ENCODE measurements at regions not wholly inside any gene's neighbourhood (a gene's known extent, or its start where the extent isn't known, plus 50 kb on each side); places are given as distances from the start of the nearest gene placed in this dataset.
A peak's percentile ranks its signal among the peaks of the same experiment; 100 is the strongest.
"Not testable (repeated sequence)": the region's sequence is repeated elsewhere in the genome, so short reads cannot be mapped to it uniquely, and the experiment has no call there.

- DNase-seq, result peak in 1 of 3 donors; percentile 22
Observed at GRCh38 chr6:84581494-84582259, 182.7 kb downstream of the TBX18 start.

DNA sequence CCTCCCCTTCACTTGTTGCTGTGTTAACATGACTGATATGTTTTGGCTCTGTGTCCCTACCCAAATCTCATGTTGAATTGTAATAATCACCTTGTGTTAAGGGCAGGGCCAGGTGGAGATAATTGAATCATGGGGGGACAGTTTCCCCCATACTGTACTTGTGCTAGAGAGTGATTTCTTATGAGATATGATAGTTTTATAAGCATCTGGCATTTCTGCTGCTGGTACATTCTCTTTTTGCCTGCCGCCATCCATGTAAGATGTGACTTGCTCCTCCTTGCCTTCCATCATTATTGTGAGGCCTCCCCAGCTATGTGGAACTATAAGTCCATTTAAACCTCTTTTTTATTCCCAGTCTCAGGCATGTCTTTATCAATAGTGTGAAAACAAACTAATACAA, 185.0 kb downstream of the TBX18 start:
- DNase-seq, result no peak

- DNase-seq, result no peak
Observed at GRCh38 chr6:84576029-84576428, 188.4 kb downstream of the TBX18 start.

GRCh38 chr6:84575264-84575663, 189.1 kb downstream of the TBX18 start:
- peak in 1 of 3 donors; percentile 50 for DNase-seq

- DNase-seq, result no peak
Observed at GRCh38 chr6:84569882-84570281, 194.5 kb downstream of the TBX18 start.

DNA sequence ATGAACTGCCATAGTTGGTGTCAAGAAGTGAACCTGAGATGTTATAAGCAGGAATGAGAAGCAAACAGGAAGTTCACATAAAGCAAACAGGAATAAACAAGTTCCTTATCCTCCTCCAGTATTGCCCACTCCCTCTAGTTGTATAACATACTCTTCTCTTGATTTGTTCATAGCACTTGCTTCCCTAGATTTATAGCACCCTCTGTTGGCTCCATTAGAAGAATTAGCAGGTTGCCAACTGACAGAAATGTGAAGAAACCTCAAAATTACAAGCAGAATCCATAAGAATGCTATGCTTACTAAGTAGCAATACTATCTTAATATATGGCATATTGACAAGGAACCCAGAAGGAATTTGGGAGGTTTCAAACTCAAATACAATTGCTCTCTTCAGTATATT, 195.4 kb downstream of the TBX18 start:
- no peak for DNase-seq

DNA sequence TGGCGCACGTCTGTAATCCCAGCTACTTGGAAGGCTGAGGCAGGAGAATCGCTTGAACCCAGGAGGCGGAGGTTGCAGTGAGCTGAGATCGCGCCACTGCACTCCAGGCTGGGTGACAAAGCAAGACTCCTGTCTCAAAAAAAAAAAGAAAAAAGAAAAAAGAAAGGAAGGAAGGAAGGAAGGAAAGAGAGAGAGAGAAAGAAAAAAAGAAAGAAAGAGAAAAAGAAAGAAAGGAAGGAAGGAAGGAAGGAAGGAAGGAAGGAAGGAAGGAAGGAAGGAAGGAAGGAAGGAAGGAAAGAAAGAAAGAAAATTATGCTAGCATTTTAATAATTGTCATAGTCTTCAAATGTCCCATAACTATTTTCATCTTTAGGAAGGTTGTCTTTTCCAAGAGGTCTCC, 198.7 kb downstream of the TBX18 start:
- DNase-seq, result not testable (repeated sequence)

GRCh38 chr6:84560436-84561390, 203.7 kb downstream of the TBX18 start:
- DNase-seq, result no peak

- DNase-seq, result peak in 2 of 3 donors; percentile 8 to 37
Observed at GRCh38 chr6:84556541-84557335, 207.7 kb downstream of the TBX18 start.

DNA sequence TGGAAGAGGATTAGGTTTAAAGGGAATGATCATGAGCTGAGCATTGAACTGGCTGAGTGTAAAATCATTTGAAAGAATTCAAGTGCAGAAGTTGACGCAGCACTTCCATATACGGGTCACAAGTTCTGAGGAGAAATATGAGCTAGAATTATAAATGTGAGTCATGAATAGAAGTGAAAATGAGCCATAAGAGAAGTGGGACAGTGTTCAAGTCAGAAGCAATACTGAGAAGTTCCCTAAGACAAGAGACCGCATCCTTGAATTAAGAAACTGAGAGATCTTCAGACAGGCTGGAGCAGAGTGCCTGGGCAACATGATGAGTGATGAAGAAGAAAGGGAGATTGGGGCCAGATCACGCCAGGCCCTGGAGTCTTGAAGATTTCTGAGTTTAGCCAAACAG, 209.7 kb downstream of the TBX18 start:
- DNase-seq, result no peak

DNA sequence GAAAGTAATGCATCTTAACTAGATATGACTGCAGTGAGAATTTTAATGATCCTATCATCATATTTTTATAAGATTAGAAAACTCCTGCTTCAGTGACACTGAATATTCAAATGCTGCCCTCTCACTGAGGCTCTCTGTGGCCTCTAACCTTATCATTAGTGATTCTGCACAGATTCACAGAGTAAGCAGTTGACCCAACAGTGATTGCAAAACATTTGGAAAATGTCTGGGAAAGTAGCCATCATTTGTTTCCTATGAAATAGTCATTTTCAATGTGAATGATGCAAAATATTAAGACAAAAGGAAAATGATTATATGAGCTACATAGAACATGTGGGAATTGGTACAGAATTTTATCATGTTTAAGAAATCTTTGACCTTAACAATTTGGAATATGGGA, 210.3 kb downstream of the TBX18 start:
- peak; percentile 27 to 64 (median 48) for DNase-seq

DNA sequence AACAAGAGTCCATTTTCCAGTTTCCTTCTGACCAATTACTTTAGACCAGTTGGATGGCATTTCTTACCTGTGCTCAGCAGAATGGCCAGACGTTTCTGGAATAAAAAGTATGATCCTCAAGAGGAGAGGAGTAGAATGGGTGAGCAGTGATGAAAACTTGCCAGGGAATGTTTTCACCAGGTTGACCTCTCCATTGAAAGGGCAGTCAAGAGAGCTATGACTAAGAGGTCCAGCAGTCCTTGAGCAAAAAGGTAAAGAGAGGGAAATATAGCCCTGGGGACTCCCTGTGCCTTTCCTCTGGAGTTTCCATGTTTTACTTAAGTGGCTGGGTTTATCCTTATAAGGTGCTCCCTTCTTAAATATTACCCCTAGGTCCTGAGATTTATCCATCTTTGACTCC, 210.9 kb downstream of the TBX18 start:
- no peak for DNase-seq

GRCh38 chr6:84551797-84552196, 212.6 kb downstream of the TBX18 start:
- DNase-seq, result no peak

GRCh38 chr6:84549917-84550316, 214.5 kb downstream of the TBX18 start:
- DNase-seq, result no peak

DNA sequence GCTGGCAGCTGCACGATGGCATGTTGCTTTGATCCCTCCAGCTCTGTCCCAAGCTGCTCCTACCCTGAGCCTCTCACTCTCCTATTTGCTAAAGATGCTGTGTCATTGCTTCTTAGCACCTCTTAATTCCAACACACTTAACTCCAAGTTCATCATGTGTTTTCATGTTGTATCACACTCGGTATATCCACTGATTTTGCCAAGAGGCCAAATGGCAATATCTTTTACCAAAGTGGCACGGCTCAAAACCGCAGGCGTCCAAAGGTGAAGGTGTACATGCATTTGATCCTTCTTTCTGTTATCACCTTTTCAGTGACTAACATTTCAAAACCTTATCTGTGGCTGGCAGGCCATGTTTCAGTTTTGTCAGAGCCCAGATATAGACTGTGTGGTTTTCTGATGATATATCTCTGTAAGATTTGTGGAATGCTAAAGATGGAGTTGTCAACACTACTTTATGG, 217.0 kb downstream of the TBX18 start:
- DNase-seq, result peak in 1 of 3 donors; percentile 15

GRCh38 chr6:84546427-84546914, 217.9 kb downstream of the TBX18 start:
- peak; percentile 22 to 64 (median 63) for DNase-seq

- peak in 1 of 3 donors; percentile 31 for DNase-seq
Observed at GRCh38 chr6:84539122-84539856, 225.1 kb downstream of the TBX18 start.

DNA sequence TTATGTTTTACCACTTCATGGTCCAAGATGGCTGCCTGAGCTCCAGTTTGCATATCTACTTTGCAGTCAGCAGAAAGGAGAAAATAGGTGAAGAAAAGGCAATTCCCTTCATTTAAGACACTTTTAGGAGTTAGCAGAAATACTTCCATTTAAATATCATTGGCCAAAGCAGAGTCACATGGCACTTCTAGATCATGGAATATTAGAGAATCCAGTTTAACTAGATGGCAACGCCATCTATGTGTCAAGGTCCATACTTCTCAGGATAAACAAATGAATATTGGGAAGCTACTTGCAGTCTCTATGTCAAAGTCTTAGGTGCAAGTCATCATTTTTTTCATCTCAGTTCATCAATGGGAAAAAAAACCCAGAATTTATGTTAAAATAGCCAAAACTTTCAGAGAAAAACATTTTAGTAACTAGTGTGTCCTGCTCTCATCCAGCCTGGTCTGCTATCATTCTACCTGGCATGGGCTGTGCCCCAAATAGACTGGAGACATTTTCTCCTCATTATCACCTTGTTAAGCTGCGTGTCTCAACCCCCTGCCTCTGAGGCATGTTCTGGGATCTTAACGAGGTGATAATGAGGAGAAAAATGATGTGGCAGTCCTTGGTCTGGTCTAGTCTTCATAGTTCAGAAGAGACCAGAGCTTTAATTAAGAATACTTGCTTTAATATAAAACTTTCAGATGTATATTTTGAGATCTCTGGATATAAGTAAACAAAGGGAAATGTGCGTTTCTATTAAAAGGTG, 227.3 kb downstream of the TBX18 start:
- no peak for DNase-seq

- no peak for DNase-seq
Observed at GRCh38 chr6:84528201-84528600, 236.2 kb downstream of the TBX18 start.

- DNase-seq, result no peak
Observed at GRCh38 chr6:84526631-84527030, 237.8 kb downstream of the TBX18 start.

All from muscle of back (tissue), 3 donors.